GM21825 (cell line): ENCODE measurements at regions not wholly inside any gene's neighbourhood (a gene's known extent, or its start where the extent isn't known, plus 50 kb on each side); places are given as distances from the start of the nearest gene placed in this dataset.

Experiments used
- ATAC-seq: cut with Tn5 transposase; IDR thresholded peaks from one replicate; pipeline ENCODE4 v1.9.1; 2021; ENCODE audit warnings: mild to moderate bottlenecking, moderate library complexity; ENCODE audit not compliant: unreplicated experiment

- ATAC-seq, result no peak
These were observed 56.4 kb upstream of the NR2F2 start for GRCh38 chr15:96274087-96274440.

- no peak for ATAC-seq
These were observed 55.8 kb upstream of the NR2F2 start for GRCh38 chr15:96274698-96275097.

- ATAC-seq, result no peak
These were observed 53.9 kb upstream of the NR2F2 start for GRCh38 chr15:96276438-96277210.
